Natural killer cell treated with Interleukin-12 subunit alpha and Interleukin-12 subunit beta and Interleukin-15 and Interleukin-18, amount 100 ng/mL, for 72 hours (primary cell): ENCODE measurements at regions not wholly inside any gene's neighbourhood (a gene's known extent, or its start where the extent isn't known, plus 50 kb on each side); places are given as distances from the start of the nearest gene placed in this dataset.

ENCODE experiments used
- ATAC-seq, 2 donors: fragments of 150-1000 bp; cut with Tn5 transposase in 1 of 2; sonication (Bioruptor Pico), chemical (Tn5 transposase) in 1 of 2; 2 replicates each; pipeline ENCODE4 v1.10.0; 2021
- DNase-seq: peaks from one replicate; pipeline ENCODE4 v3.0.0; 2022; ENCODE audit warnings: low spot score
- H3K27ac Mint-ChIP-seq, 2 donors: 1 replicate in 1 of 2; 2 replicates in 1 of 2; pipeline ENCODE4 v1.8.0; 2022; ENCODE audit warnings: mixed read lengths in 2 of 2, mild to moderate bottlenecking in 1 of 2, moderate library complexity in 1 of 2
- H3K27me3 Mint-ChIP-seq, 2 donors: 1 replicate in 1 of 2; 2 replicates in 1 of 2; pipeline ENCODE4 v1.8.0; 2022; ENCODE audit warnings: mixed read lengths in 2 of 2
- H3K36me3 Mint-ChIP-seq: one replicate; pipeline ENCODE4 v1.8.0; 2022; ENCODE audit warnings: mixed read lengths
- H3K4me1 Mint-ChIP-seq, 2 donors: 1 replicate in 1 of 2; 2 replicates in 1 of 2; pipeline ENCODE4 v1.8.0; 2022; ENCODE audit warnings: low read depth in 2 of 2, mixed read lengths in 2 of 2, mild to moderate bottlenecking in 1 of 2
- H3K4me3 Mint-ChIP-seq: one replicate; pipeline ENCODE4 v1.8.0; 2022; ENCODE audit warnings: mixed read lengths
- H3K9me3 Mint-ChIP-seq: 2 replicates; pipeline ENCODE4 v1.8.0; 2022; ENCODE audit warnings: mixed read lengths

DNA sequence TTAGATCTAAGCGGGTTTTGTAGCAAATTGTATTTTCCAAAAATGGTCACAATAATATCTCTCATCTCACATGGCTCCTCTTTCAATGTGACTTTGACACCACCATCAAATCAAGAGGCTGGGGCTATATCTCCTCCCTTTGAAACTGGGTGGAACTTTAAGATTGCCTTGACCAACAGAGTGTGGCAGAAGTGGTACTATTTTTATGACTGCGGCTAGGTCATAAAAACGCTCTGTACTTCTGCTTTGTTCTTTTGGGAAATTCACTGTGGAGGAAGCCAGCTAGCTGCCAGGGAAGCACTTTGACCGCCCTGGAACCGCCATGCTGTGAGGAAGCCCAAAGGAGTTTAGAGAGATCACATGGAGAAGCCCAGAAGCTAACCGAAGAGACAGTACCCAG is 50.7 kb upstream of the ACOT11 start:
- DNase-seq (no peak), ATAC-seq (no peak)
- Mint-ChIP-seq H3K9me3 (no peaks in the 10 kb centered on the region), H3K4me3 (no peak overlapping the region), H3K27me3 (peaks cover 28 to 56% of the 10 kb centered on the region in 2 donors), H3K4me1 (peaks cover 5 to 8% of the 10 kb centered on the region in 2 donors), H3K27ac (no peak overlapping the region), H3K36me3 (no peaks in the 10 kb centered on the region)

- Mint-ChIP-seq H3K27ac (no peak overlapping the region), H3K4me1 (peaks cover 7 to 10% of the 10 kb centered on the region in 2 donors), H3K9me3 (no peaks in the 10 kb centered on the region), H3K27me3 (peaks cover 27 to 52% of the 10 kb centered on the region in 2 donors), H3K4me3 (no peak overlapping the region), H3K36me3 (no peaks in the 10 kb centered on the region)
- ATAC-seq (no peak), DNase-seq (no peak)
These were observed 52.1 kb upstream of the ACOT11 start for GRCh38 chr1:54495954-54496353.

- peaks cover 10 to 12% of the 10 kb centered on the region in 2 donors for H3K4me1 Mint-ChIP-seq
- DNase-seq (no peak), ATAC-seq (no peak)
- H3K27ac Mint-ChIP-seq = no peak overlapping the region
- H3K36me3 Mint-ChIP-seq = no peaks in the 10 kb centered on the region
- peaks cover 25 to 50% of the 10 kb centered on the region in 2 donors for H3K27me3 Mint-ChIP-seq
- H3K9me3 Mint-ChIP-seq = no peaks in the 10 kb centered on the region
- no peak overlapping the region for H3K4me3 Mint-ChIP-seq
These were observed 54.4 kb upstream of the ACOT11 start for GRCh38 chr1:54493608-54494007.

DNA sequence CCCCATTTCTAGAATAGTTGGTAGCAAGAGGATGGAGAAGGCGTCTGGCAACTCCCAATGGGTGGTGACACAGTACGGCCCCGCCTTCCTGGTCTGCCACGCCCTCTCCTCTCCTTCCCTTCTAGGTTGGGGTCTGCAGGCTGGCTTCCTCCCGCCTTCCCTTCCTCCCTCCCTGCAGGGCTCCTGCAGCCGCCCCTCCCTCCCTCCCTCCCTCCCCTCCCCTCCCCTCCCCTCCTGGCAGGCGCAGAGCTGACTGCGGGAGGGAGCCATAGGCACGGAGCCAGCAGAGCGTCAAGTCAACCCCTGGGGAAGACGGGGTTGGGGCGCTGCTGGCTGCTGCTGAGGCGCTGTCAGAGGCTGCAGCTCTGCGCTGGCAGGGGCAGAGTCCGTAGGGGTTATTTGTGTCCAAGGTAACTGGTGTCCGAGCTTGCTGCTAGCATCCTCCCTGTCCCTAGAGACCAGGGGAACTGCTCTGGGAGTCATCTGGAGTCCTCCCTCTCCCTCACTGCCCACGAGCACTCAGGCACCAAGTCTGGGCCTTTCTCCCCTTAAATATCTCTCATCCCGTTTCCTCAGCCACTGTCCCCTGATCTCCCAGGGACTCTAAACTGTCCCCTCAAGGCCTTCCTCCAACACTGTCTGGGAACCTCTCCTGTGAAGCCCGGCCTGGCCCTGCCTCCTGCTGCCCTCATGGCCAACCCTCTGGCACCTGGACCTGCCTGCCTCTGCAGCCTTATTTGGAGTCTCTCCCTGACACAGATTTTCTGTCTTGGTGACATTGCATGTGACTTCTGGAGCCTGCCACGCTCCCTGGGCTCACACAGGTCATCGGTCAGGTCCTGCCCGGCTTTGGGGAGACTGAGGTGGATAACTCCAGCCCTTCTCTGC is 57.4 kb upstream of the ACOT11 start:
- H3K36me3 Mint-ChIP-seq = no peaks in the 10 kb centered on the region

DNA sequence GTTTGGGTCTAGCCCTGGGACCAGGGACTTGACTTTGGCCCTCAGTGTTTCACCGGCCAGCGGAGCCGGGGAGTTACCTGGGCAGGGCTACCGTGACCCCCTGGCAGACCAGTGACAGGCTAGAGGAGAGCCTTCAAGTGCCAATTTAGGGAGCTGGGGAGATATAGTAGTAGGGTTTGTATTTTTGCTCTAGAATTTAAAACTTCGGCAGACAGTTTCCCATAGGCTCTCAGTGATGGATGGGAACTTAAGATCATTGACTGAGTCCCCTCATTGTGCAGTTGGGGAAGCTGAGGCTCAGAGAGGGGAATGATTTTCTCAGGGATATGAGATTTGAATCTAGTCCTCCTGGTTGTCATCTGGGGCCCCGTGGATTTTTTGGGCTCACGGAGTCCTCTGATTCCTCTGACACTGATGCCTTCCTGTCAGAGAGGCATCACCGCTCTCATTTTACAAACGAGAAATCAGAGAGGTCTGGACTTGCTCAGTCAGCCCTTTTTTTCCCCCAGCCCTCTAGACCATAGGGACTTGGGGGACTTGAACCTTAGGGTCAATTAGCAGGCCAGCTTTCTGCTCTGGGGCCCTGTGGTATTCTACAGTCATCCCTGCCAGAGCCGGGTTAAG is 58.3 kb upstream of the ACOT11 start:
- Mint-ChIP-seq H3K27me3 (peaks cover 10 to 23% of the 10 kb centered on the region in 2 donors), H3K4me3 (peak overlapping the region; percentile 79), H3K36me3 (no peaks in the 10 kb centered on the region), H3K27ac (no peak overlapping the region), H3K9me3 (no peaks in the 10 kb centered on the region), H3K4me1 (peaks cover 31 to 38% of the 10 kb centered on the region in 2 donors)
- no peak for DNase-seq
- no peak for ATAC-seq

More for the DNA sequence above, 57.4 kb upstream of the ACOT11 start:
- H3K4me3 Mint-ChIP-seq = peak overlapping the region; percentile 43
- ATAC-seq = no peak
- H3K4me1 Mint-ChIP-seq = peaks cover 26 to 31% of the 10 kb centered on the region in 2 donors
- no peak overlapping the region for H3K27ac Mint-ChIP-seq
- peaks cover 10 to 24% of the 10 kb centered on the region in 2 donors for H3K27me3 Mint-ChIP-seq
- H3K9me3 Mint-ChIP-seq = no peaks in the 10 kb centered on the region
- no peak for DNase-seq

- H3K9me3 Mint-ChIP-seq = no peaks in the 10 kb centered on the region
- H3K4me1 Mint-ChIP-seq = peaks cover 38 to 45% of the 10 kb centered on the region in 2 donors
- H3K27ac Mint-ChIP-seq = peak overlapping the region in 1 of 2 donors; percentile 41
- H3K36me3 Mint-ChIP-seq = no peaks in the 10 kb centered on the region
- ATAC-seq (peak; percentile 82 to 83), DNase-seq (peak; percentile 76)
- peak overlapping the region; percentile 79 for H3K4me3 Mint-ChIP-seq
- peaks cover 10 to 17% of the 10 kb centered on the region in 2 donors for H3K27me3 Mint-ChIP-seq
These were observed 59.0 kb upstream of the ACOT11 start for GRCh38 chr1:54488779-54489626.

- no peaks in the 10 kb centered on the region for H3K9me3 Mint-ChIP-seq
- DNase-seq = peak; percentile 92
- peaks cover 7 to 9% of the 10 kb centered on the region in 2 donors for H3K27me3 Mint-ChIP-seq
- H3K4me1 Mint-ChIP-seq = peaks cover 42 to 49% of the 10 kb centered on the region in 2 donors
- H3K4me3 Mint-ChIP-seq = peak overlapping the region; percentile 84
- peak; percentile 80 to 87 for ATAC-seq
- H3K27ac Mint-ChIP-seq = peak overlapping the region in 1 of 2 donors; percentile 41
- no peaks in the 10 kb centered on the region for H3K36me3 Mint-ChIP-seq
These were observed 59.8 kb upstream of the ACOT11 start for GRCh38 chr1:54488065-54488750.

GRCh38 chr1:54487571-54488050 is 60.4 kb upstream of the ACOT11 start:
- DNase-seq (no peak), ATAC-seq (no peak)
- peaks cover 6 to 7% of the 10 kb centered on the region in 2 donors for H3K27me3 Mint-ChIP-seq
- H3K27ac Mint-ChIP-seq = peak overlapping the region; percentile 40 to 56
- peaks cover 42 to 49% of the 10 kb centered on the region in 2 donors for H3K4me1 Mint-ChIP-seq
- H3K9me3 Mint-ChIP-seq = no peaks in the 10 kb centered on the region
- H3K36me3 Mint-ChIP-seq = no peaks in the 10 kb centered on the region
- peak overlapping the region; percentile 84 for H3K4me3 Mint-ChIP-seq

- H3K4me1 Mint-ChIP-seq = peaks cover 44 to 52% of the 10 kb centered on the region in 2 donors
- peaks cover 6 to 7% of the 10 kb centered on the region in 2 donors for H3K27me3 Mint-ChIP-seq
- H3K36me3 Mint-ChIP-seq = no peaks in the 10 kb centered on the region
- ATAC-seq = no peak
- H3K9me3 Mint-ChIP-seq = no peaks in the 10 kb centered on the region
- H3K27ac Mint-ChIP-seq = peak overlapping the region; percentile 40 to 56
- H3K4me3 Mint-ChIP-seq = peak overlapping the region; percentile 84
- peak; percentile 53 for DNase-seq
These were observed 61.1 kb upstream of the ACOT11 start for GRCh38 chr1:54486907-54487306.

- ATAC-seq (no peak), DNase-seq (no peak)
- H3K4me1 Mint-ChIP-seq = peaks cover 54 to 61% of the 10 kb centered on the region in 2 donors
- H3K27ac Mint-ChIP-seq = peak overlapping the region in 1 of 2 donors; percentile 72
- H3K4me3 Mint-ChIP-seq = no peak overlapping the region
- H3K9me3 Mint-ChIP-seq = no peaks in the 10 kb centered on the region
- no peaks in the 10 kb centered on the region for H3K27me3 Mint-ChIP-seq
- no peaks in the 10 kb centered on the region for H3K36me3 Mint-ChIP-seq
These were observed 62.6 kb upstream of the ACOT11 start for GRCh38 chr1:54485416-54485815.

- no peaks in the 10 kb centered on the region for H3K9me3 Mint-ChIP-seq
- ATAC-seq = no peak
- no peak for DNase-seq
- no peaks in the 10 kb centered on the region for H3K27me3 Mint-ChIP-seq
- H3K36me3 Mint-ChIP-seq = no peaks in the 10 kb centered on the region
- H3K27ac Mint-ChIP-seq = no peak overlapping the region
- H3K4me3 Mint-ChIP-seq = no peak overlapping the region
- peaks cover 60 to 65% of the 10 kb centered on the region in 2 donors for H3K4me1 Mint-ChIP-seq
These were observed 64.1 kb upstream of the ACOT11 start for GRCh38 chr1:54483875-54484437.

DNA sequence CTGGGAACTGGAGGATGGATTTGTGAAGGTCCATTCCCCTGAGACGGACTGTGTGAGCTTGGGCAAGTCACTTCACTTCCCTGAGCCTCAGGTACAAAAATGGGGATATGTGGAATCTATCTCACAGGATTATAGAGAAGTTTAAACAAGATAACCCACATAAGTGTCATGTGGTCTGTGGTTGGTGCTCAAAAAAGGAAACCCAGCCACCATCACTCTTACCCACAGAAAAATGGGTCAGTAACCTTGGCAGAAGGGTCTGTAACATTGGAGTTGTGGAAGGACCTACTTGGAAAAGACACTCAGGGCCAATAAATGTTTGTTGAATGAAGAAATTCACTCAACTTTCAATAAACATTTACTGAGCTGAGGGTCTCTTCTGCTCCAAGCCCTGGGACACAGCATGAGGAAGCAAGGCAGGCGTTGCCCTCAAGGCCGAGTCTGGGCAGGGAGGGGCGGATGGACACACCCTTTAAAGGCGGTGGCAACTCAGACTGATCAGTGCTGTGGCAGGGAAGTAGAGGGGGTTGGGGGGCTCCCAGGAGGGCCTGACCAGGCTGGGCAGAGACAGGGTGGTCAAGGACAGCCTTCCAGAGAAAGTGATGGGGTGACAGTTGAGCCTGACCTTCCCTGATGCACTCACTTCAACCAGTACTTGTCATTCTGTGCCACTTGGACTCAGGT is 66.7 kb upstream of the ACOT11 start:
- DNase-seq (no peak), ATAC-seq (peak; percentile 61 to 62)
- no peaks in the 10 kb centered on the region for H3K27me3 Mint-ChIP-seq
- peak overlapping the region; percentile 69 for H3K4me3 Mint-ChIP-seq
- H3K9me3 Mint-ChIP-seq = no peaks in the 10 kb centered on the region
- no peaks in the 10 kb centered on the region for H3K36me3 Mint-ChIP-seq
- H3K4me1 Mint-ChIP-seq = peaks cover 60 to 61% of the 10 kb centered on the region in 2 donors
- peak overlapping the region; percentile 22 to 47 for H3K27ac Mint-ChIP-seq
